ENCODE measurements at regions not wholly inside any gene's neighbourhood (a gene's known extent, or its start where the extent isn't known, plus 50 kb on each side); places are given as distances from the start of the nearest gene placed in this dataset.

- no peak for TF ChIP-seq POLR2AphosphoS5 (IDR thresholded peaks at IDR 0.05; ENCODE audit: low read depth)
- TF ChIP-seq REST (IDR thresholded peaks at IDR 0.05; ENCODE audit: insufficient replicate concordance, low read depth): no peak
- TF ChIP-seq GABPA (IDR thresholded peaks at IDR 0.05; ENCODE audit: low read depth): no peak
- no peak for TF ChIP-seq SPI1 (IDR thresholded peaks at IDR 0.05; ENCODE audit: borderline replicate concordance, low read depth)
- TF ChIP-seq CTCF (IDR thresholded peaks at IDR 0.05; ENCODE audit: insufficient read depth, low read length): no peak
- Histone ChIP-seq H3K27me3 (ENCODE audit: insufficient read depth, poor library complexity, severe bottlenecking) (no peaks in the 10 kb centered on the region), H3K27ac (replicated peaks) (no peak overlapping the region), H3K4me3 (replicated peaks; ENCODE audit: insufficient read depth, low read length) (no peak overlapping the region)
- no peak for DNase-seq (ENCODE audit: low read depth in 1 of 2, low spot score in 1 of 2)
Measured at GRCh38 chr2:122748552-122749011, 993.1 kb downstream of the TSN start.

GRCh38 chr2:122749405-122749804 lies 994.0 kb downstream of the TSN start:
- TF ChIP-seq CTCF (IDR thresholded peaks at IDR 0.05; ENCODE audit: insufficient read depth, low read length): no peak
- TF ChIP-seq REST (IDR thresholded peaks at IDR 0.05; ENCODE audit: insufficient replicate concordance, low read depth): no peak
- no peak for TF ChIP-seq POLR2AphosphoS5 (IDR thresholded peaks at IDR 0.05; ENCODE audit: low read depth)
- no peak for TF ChIP-seq SPI1 (IDR thresholded peaks at IDR 0.05; ENCODE audit: borderline replicate concordance, low read depth)
- TF ChIP-seq GABPA (IDR thresholded peaks at IDR 0.05; ENCODE audit: low read depth): no peak
- Histone ChIP-seq H3K4me3 (replicated peaks; ENCODE audit: insufficient read depth, low read length) (no peak overlapping the region), H3K27me3 (ENCODE audit: insufficient read depth, poor library complexity, severe bottlenecking) (no peaks in the 10 kb centered on the region), H3K27ac (replicated peaks) (no peak overlapping the region)
- no peak for DNase-seq (ENCODE audit: low read depth in 1 of 2, low spot score in 1 of 2)

GRCh38 chr2:122750095-122750494 lies 994.6 kb downstream of the TSN start:
- TF ChIP-seq SPI1 (IDR thresholded peaks at IDR 0.05; ENCODE audit: borderline replicate concordance, low read depth) (no peak), CTCF (IDR thresholded peaks at IDR 0.05; ENCODE audit: insufficient read depth, low read length) (no peak), REST (IDR thresholded peaks at IDR 0.05; ENCODE audit: insufficient replicate concordance, low read depth) (no peak), POLR2AphosphoS5 (IDR thresholded peaks at IDR 0.05; ENCODE audit: low read depth) (no peak), GABPA (IDR thresholded peaks at IDR 0.05; ENCODE audit: low read depth) (no peak)
- Histone ChIP-seq H3K27me3 (ENCODE audit: insufficient read depth, poor library complexity, severe bottlenecking) (no peaks in the 10 kb centered on the region), H3K27ac (replicated peaks) (no peak overlapping the region), H3K4me3 (replicated peaks; ENCODE audit: insufficient read depth, low read length) (no peak overlapping the region)
- no peak for DNase-seq (ENCODE audit: low read depth in 1 of 2, low spot score in 1 of 2)

Data from HL-60 (cell line).